Panc1 (cell line): ENCODE measurements at regions not wholly inside any gene's neighbourhood (a gene's known extent, or its start where the extent isn't known, plus 50 kb on each side); places are given as distances from the start of the nearest gene placed in this dataset.

ENCODE experiments used
- ATAC-seq: fragments of 200-7000 bp; cut with Tn5 transposase; 2 replicates; pipeline ENCODE4 v1.9.1; 2020; ENCODE audit warnings: mild to moderate bottlenecking, moderate library complexity
- BruUV-seq: library from RNA; stranded (reverse); fragments of 400-500 nt; replicated peaks from 2 replicates; lab custom pipeline; 2021; lab: Mats Ljungman, UMichigan
- CTCF ChIA-PET: fragments of 300-600 bp; sonication (Branson Sonifier 250); formaldehyde crosslinking; loops from one replicate; lab custom pipeline; 2022; ENCODE audit warnings: antibody characterized with exemption; lab: Charles Lee
- POLR2A ChIA-PET: fragments of 300-600 bp; sonication (Branson Sonifier 250); formaldehyde crosslinking; loops from one replicate; lab custom pipeline; 2022; ENCODE audit warnings: antibody characterized with exemption; lab: Charles Lee
- DNase-seq: peaks from one replicate; pipeline ENCODE4 v3.0.0-alpha.2; 2010; ENCODE audit warnings: low read depth, low spot score
- H3K27ac ChIP-seq: 2 replicates; pipeline ENCODE4 v1.5.1; 2011; ENCODE audit warnings: mild to moderate bottlenecking, low read length, inconsistent platforms
- H3K27me3 ChIP-seq: fragments of 200-500 bp; sonication (Bioruptor generic); 2 replicates; pipeline ENCODE4 v1.6.0; 2014; ENCODE audit warnings: low read length, inconsistent platforms; ENCODE audit not compliant: control insufficient read depth, insufficient read depth
- H3K36me3 ChIP-seq: fragments of 200-500 bp; sonication (Bioruptor generic); 2 replicates; pipeline ENCODE4 v1.5.1; 2014; ENCODE audit warnings: inconsistent platforms, mild to moderate bottlenecking, low read length, moderate library complexity; ENCODE audit not compliant: control insufficient read depth, insufficient read depth
- H3K4me1 ChIP-seq: 2 replicates; pipeline ENCODE4 v1.5.1; 2011; ENCODE audit warnings: inconsistent platforms, mild to moderate bottlenecking, low read length, moderate library complexity; ENCODE audit not compliant: control insufficient read depth, insufficient read depth
- H3K4me3 ChIP-seq, 2 experiments: 2 replicates each; pipeline ENCODE4 v1.5.1; 2011 to 2012; ENCODE audit warnings: low read depth in 2 of 2, low read length in 2 of 2, mild to moderate bottlenecking in 2 of 2, inconsistent platforms in 1 of 2, moderate library complexity in 1 of 2
- H3K9me3 ChIP-seq: fragments of 200-500 bp; sonication (Bioruptor generic); 2 replicates; pipeline ENCODE4 v1.5.1; 2014; ENCODE audit warnings: low read depth, mild to moderate bottlenecking, inconsistent platforms, low read length, moderate library complexity; ENCODE audit not compliant: control insufficient read depth, insufficient read depth
- CTCF ChIP-seq: fragments of 450-650 bp; IDR thresholded peaks from 2 replicates; pipeline ENCODE4 v1.5.1; 2017; ENCODE audit warnings: mild to moderate bottlenecking
- POLR2AphosphoS5 ChIP-seq: IDR thresholded peaks from 2 replicates; pipeline ENCODE4 v1.6.1; 2012; ENCODE audit warnings: mild to moderate bottlenecking, low read depth, low read length, moderate library complexity
- SIN3A ChIP-seq: IDR thresholded peaks from 2 replicates; pipeline ENCODE4 v1.6.1; 2012; ENCODE audit warnings: low read depth, mild to moderate bottlenecking, low read length, moderate library complexity, borderline replicate concordance; ENCODE audit not compliant: insufficient read depth
- TCF7L2 ChIP-seq: IDR thresholded peaks from 2 replicates; pipeline ENCODE4 v1.6.1; 2011; ENCODE audit warnings: mild to moderate bottlenecking, low read depth, low read length, inconsistent platforms
- in situ Hi-C: cut with HindIII; loops from 2 replicates; pipeline ENCODE4 v1.10.0; 2016; ENCODE audit warnings: low sequenced_read_pairs, low pct_unique_long_range_greater_than_20kb
- intact Hi-C: fragments of 100-400 bp; cut with micrococcal nuclease; formaldehyde crosslinking; loops from one replicate; pipeline ENCODE4 v1.10.0; 2022; ENCODE audit not compliant: unreplicated experiment
- TF ChIP-seq, protein P1 (sequence below), 2 experiments: IDR thresholded peaks; 2 replicates each; pipeline ENCODE4 v1.6.1; 2011 to 2012; ENCODE audit warnings: low read depth in 2 of 2, control low read depth in 1 of 2, low read length in 1 of 2, mild to moderate bottlenecking in 1 of 2, moderate library complexity in 1 of 2; ENCODE audit not compliant: insufficient read depth in 1 of 2

DNA sequence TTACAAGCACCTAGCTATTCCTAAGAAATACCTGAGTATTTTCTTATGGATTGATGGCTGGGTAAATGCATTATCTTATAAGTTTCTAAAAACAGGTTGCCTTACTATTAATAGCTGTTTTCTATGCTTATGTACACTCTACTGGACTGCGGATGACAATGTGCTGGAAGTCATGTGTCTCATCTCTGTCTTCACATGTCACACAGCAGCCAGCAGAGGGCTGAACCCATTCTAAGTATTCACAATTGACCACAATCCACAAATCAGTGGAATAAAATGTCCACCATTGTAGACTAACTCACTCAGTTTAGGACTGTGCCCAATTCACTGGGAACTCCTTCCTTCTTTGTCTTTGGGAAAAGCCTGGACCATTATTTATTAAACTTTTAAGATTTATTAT, 371.2 kb downstream of the INSIG2 start:
- ATAC-seq (no peak), DNase-seq (no peak)
- POLR2A ChIA-PET = no interaction called here
- Histone ChIP-seq H3K36me3 (no peaks in the 10 kb centered on the region), H3K9me3 (no peaks in the 10 kb centered on the region), H3K4me3 (no peak overlapping the region), H3K27me3 (no peaks in the 10 kb centered on the region), H3K4me1 (no peaks in the 10 kb centered on the region), H3K27ac (no peak overlapping the region)
- CTCF ChIA-PET = no interaction called here
- in situ Hi-C loops (no loop called here), intact Hi-C loops (no loop called here)
- TF ChIP-seq TCF7L2 = no peak
- BruUV-seq = no TSS peak

DNA sequence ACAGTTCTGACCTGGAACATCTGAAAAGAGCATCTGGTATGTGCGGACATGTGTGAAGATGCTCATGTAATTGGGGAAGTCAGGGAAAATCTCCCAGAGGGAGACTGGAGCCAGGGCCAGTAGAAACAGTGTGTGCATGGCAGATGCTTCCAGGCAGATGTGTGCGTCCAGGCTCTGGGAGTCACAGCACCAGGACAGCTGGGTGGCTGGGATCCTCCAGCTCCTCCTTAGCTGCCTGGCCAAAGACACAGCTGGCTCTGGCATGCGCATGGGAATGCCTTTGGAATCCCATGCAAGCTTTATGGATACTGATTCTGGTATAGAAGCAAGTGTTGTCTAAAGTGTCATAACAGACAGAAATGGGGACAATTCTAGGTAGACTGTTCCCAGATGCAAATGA, 369.7 kb downstream of the INSIG2 start:
- CTCF ChIA-PET = no interaction called here

More for the DNA sequence above, 369.7 kb downstream of the INSIG2 start:
- no peaks in the 10 kb centered on the region for H3K27me3 ChIP-seq
- POLR2A ChIA-PET = no interaction called here
- intact Hi-C loops (no loop called here), in situ Hi-C loops (no loop called here)
- TF ChIP-seq TCF7L2 (no peak), POLR2AphosphoS5 (no peak), SIN3A (no peak), CTCF (no peak)
- TF ChIP-seq, protein P1, sequence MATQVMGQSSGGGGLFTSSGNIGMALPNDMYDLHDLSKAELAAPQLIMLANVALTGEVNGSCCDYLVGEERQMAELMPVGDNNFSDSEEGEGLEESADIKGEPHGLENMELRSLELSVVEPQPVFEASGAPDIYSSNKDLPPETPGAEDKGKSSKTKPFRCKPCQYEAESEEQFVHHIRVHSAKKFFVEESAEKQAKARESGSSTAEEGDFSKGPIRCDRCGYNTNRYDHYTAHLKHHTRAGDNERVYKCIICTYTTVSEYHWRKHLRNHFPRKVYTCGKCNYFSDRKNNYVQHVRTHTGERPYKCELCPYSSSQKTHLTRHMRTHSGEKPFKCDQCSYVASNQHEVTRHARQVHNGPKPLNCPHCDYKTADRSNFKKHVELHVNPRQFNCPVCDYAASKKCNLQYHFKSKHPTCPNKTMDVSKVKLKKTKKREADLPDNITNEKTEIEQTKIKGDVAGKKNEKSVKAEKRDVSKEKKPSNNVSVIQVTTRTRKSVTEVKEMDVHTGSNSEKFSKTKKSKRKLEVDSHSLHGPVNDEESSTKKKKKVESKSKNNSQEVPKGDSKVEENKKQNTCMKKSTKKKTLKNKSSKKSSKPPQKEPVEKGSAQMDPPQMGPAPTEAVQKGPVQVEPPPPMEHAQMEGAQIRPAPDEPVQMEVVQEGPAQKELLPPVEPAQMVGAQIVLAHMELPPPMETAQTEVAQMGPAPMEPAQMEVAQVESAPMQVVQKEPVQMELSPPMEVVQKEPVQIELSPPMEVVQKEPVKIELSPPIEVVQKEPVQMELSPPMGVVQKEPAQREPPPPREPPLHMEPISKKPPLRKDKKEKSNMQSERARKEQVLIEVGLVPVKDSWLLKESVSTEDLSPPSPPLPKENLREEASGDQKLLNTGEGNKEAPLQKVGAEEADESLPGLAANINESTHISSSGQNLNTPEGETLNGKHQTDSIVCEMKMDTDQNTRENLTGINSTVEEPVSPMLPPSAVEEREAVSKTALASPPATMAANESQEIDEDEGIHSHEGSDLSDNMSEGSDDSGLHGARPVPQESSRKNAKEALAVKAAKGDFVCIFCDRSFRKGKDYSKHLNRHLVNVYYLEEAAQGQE (IDR thresholded peaks at IDR 0.05; ENCODE audit: insufficient read depth in 1 of 2, low read depth in 2 of 2, low read length in 1 of 2) = no peak
- no TSS peak for BruUV-seq
- ATAC-seq = no peak
- no peak overlapping the region for H3K27ac ChIP-seq
- H3K9me3 ChIP-seq = no peaks in the 10 kb centered on the region
- H3K36me3 ChIP-seq = no peaks in the 10 kb centered on the region
- DNase-seq = no peak
- no peak overlapping the region for H3K4me3 ChIP-seq
- H3K4me1 ChIP-seq = no peaks in the 10 kb centered on the region
